H1 (cell line): ENCODE measurements at regions not wholly inside any gene's neighbourhood (a gene's known extent, or its start where the extent isn't known, plus 50 kb on each side); places are given as distances from the start of the nearest gene placed in this dataset.

ENCODE experiments used
- RXRA ChIP-seq: IDR thresholded peaks from 2 replicates; pipeline ENCODE4 v1.6.1; 2011; ENCODE audit warnings: low read depth, mild to moderate bottlenecking, low read length, moderate library complexity; ENCODE audit not compliant: insufficient read depth
- SRF ChIP-seq: IDR thresholded peaks from 2 replicates; pipeline ENCODE4 v1.6.1; 2011; ENCODE audit warnings: mild to moderate bottlenecking, low read depth, low read length, moderate library complexity
- TF ChIP-seq, protein P1 (sequence below), 3 experiments: IDR thresholded peaks; 1 replicate in 2 of 3; 2 replicates in 1 of 3; pipeline versions ENCODE4 v1.5.1 to v1.6.1; 2011; ENCODE audit warnings: low read length in 3 of 3, mild to moderate bottlenecking in 3 of 3, inconsistent platforms in 2 of 3, low read depth in 1 of 3, moderate library complexity in 1 of 3; ENCODE audit not compliant: insufficient read depth in 1 of 3; ENCODE audit errors: control extremely low read depth in 1 of 3
- TF ChIP-seq, protein P2 (sequence below): IDR thresholded peaks from 2 replicates; pipeline ENCODE4 v1.6.1; 2011; ENCODE audit warnings: low read depth, mild to moderate bottlenecking, low read length; ENCODE audit not compliant: insufficient read depth

DNA sequence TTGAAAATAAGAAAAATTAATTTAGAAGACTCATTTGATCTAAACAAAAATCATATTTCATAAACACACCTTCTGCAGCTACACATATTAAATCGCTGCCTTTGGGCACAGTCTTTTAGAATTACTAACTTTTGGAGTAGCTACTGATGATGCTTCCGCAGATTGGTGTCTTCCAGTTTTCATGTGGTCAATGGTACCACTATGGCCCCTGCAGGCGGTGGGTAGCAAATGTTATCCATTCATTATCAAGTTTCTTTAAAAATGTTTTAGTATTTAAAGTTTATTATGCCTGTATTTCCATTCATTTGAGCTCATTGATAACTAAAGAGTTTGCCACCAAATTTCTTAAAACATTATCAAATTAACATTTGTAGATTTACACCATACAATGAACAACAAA lies 122.9 kb upstream of the GRAMD2B start:
- TF ChIP-seq, protein P1, sequence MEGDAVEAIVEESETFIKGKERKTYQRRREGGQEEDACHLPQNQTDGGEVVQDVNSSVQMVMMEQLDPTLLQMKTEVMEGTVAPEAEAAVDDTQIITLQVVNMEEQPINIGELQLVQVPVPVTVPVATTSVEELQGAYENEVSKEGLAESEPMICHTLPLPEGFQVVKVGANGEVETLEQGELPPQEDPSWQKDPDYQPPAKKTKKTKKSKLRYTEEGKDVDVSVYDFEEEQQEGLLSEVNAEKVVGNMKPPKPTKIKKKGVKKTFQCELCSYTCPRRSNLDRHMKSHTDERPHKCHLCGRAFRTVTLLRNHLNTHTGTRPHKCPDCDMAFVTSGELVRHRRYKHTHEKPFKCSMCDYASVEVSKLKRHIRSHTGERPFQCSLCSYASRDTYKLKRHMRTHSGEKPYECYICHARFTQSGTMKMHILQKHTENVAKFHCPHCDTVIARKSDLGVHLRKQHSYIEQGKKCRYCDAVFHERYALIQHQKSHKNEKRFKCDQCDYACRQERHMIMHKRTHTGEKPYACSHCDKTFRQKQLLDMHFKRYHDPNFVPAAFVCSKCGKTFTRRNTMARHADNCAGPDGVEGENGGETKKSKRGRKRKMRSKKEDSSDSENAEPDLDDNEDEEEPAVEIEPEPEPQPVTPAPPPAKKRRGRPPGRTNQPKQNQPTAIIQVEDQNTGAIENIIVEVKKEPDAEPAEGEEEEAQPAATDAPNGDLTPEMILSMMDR (IDR thresholded peaks at IDR 0.05; ENCODE audit: control extremely low read depth in 1 of 3, insufficient read depth in 1 of 3, low read depth in 1 of 3, low read length in 3 of 3) = peak in 1 of 3 experiments; percentile 15; a peak in 1 of 4 replicates
- TF ChIP-seq SRF (no peak), RXRA (no peak)
- TF ChIP-seq, protein P2, sequence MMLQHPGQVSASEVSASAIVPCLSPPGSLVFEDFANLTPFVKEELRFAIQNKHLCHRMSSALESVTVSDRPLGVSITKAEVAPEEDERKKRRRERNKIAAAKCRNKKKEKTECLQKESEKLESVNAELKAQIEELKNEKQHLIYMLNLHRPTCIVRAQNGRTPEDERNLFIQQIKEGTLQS = no peak
